Sciatic nerve (tissue), 2 donors: ENCODE measurements at regions not wholly inside any gene's neighbourhood (a gene's known extent, or its start where the extent isn't known, plus 50 kb on each side); places are given as distances from the start of the nearest gene placed in this dataset.

Experiments
- ATAC-seq: fragments of 200-7000 bp; cut with Tn5 transposase; one replicate; pipeline ENCODE4 v1.9.1; 2020; ENCODE audit warnings: mild to moderate bottlenecking, moderate library complexity
- DNase-seq: peaks from one replicate; pipeline ENCODE4 v3.0.0-alpha.2; 2020; ENCODE audit warnings: low spot score
- intact Hi-C: fragments of 100-400 bp; cut with DNase I; formaldehyde crosslinking; loops from one replicate; pipeline ENCODE4 v1.14.2; 2022
- donor health status: DM: no; HTN: no; CAD: no.
- donor health status: DM: no; HTN: no; CAD: no.

DNA sequence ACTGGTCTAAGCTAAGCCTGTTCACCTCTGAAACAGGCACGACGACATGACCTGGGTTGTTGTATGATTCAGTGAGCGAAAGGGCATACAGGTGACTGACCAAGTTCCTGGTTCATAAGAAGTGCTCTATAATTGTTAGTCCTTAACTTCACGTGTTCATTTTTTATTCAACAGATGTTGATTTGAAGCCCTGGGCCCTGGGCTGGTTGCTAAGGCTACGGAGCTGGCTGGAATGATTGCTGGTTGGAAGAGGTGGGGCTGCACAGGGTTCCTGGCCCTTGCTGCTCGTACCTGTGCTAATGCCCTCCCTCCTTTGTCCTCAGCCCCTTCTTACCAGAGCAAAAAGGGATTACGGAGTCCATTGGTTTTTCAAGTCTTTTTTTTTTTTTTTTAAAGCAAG is 111.3 kb upstream of the CSF3R start:
- ATAC-seq: no peak
- DNase-seq: no peak
- intact Hi-C loops: no loop called here

DNA sequence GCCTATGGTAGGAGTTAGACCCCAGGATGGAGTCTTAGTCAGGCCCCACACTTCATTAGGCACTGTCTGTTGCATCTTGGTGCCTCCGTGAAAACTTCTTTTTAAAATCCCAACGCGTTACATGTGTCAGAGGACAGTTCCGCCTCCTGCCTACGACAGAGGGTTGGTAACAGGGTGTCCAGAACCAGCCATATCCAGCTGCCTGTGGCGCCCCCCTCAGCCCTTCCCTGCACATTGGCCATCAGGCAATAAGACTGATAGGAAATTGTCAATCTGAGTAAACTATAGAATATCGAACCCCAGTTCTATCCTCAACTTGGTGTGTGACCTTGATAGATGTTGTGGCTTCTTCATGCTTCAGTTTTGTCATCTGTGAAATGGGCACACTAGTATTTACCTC is 108.6 kb upstream of the CSF3R start:
- intact Hi-C loops: no loop called here
- no peak for ATAC-seq

DNA sequence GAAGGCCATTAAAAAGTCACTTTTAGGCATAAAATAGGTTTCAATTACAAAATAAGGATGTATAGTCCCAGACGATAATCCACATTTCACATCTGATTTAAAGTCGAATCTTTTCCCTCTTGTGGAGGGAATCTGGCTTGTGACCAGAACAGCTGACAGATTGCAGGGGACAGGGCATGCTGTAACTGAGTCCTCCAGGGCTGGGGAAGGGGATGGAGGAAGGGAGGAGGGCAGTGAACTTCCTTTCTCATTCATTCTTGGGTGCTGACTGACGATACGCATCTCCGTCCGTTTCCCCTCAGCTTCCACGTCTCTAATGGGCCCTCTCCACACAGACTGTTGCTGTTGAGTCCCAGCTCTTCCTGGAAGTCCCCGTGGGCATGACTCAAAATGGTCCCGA is 108.1 kb upstream of the CSF3R start:
- ATAC-seq (no peak), DNase-seq (no peak)
- intact Hi-C loops: no loop called here

More for the DNA sequence above, 108.6 kb upstream of the CSF3R start:
- DNase-seq: no peak

DNA sequence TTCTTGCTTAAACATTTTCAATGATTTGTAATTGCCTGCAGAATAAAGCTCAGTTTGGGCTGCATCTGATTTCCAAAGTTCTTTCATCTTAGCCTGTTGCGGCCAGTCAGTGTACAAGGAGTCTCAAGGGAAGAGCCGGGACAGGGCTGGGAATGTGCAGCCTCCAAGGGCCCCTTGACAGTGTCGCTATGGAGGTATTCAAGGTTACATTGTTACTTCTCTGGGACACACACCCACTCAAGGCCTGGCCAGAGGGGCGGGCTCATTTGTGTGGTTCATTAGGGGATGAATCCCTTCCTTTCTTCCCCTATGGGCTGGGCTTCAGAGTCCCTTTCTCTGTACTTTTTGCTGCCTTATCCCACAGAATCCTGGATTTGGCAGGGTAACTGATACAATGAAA is 107.6 kb upstream of the CSF3R start:
- ATAC-seq: no peak
- DNase-seq: no peak
- intact Hi-C loops: no loop called here

DNA sequence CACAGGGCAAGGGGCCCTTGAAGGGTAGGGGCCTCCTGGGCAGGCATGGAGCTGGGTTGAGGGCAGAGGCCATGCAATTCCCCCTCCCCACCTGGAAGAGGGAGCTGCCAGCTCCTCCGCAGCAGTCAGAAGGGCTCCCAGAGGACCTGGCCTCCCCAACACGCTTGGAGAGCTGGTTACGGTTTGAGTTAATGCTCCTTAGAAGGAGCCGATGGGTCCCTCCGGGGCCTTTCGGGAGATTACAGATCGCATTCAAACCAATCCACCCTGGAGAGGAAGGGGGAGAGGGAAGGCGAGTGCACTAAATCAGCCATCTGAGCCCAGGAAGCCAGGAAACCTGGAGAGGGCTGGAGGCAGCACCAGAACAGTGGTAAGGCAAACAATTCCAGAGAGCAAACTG is 106.3 kb upstream of the CSF3R start:
- no peak for ATAC-seq
- intact Hi-C loops: no loop called here

DNA sequence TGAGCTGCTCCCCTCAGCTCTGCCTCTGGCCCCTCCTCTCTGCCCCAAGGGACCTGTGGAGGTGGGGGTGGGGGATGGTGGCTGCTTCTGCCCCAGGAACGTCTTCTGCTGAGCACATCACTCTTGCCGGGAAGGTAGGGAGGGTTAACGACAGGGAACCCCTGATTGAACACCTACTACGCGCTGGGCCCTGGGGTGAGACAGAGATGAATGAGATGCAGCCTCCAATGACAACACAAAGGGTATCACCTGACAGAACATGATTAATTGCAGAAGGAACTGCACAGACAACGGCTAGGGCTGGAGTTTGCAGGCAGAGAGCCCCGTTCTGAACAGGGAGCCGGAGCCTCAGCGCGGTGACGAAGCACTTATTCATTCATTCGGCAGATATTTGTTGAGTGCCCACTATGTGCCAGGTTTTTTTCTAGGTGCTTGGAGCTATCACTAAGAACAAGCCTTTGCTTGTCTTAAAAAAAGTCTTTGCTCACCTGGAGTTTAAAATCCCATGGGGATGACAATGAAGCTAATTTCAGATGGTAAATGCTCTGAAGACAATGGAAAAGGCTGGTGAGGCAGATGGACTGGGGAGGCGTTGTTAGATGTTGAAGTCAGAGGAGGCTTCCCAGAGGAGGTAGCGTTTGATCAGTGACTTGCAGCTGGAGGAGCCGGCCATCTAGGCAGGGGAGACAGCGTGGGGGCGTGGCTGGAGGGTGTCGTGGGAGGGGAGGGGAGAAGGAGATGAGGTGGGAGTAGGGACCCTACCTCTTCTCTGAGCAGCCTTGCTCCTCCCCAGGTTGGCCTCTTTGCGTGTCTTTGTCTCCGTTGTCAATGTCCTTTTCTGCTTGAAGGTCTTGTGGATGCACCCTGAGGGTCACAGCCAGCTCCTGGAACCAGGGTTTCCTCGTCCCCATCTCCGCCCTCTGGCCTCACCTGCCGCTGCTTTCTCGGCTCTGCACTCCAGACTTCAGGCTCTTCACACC is 103.1 kb upstream of the CSF3R start:
- intact Hi-C loops: no loop called here
- ATAC-seq (no peak), DNase-seq (no peak)

More for the DNA sequence above, 106.3 kb upstream of the CSF3R start:
- no peak for DNase-seq

DNA sequence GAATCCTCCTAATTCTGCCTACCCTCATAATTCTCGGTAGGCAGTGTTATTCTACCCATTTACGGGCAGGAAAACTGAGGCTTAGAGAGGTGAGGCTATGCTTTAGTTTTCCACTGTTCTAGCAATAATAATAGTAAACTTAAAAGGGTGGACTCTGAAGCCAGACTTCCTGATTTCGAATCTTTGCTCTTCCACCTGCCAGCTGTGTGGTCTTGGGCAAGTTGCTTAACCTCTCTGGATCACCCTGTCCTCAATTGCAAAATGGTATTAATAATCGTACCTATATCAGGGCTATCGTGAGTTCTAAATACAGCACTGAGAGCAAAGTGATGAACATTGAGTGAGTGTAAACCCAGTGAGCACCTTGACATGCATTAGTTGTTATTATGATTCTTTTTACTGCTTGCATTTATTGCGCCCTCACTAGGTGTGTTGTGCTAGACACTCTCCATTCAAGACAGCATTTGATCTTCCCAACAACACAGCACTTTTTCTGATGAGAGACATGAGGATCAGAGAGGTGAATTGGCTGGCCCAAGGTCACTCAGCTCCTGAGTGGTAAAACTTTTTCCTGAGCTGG is 102.3 kb upstream of the CSF3R start:
- ATAC-seq (no peak), DNase-seq (no peak)
- intact Hi-C loops: no loop called here

DNA sequence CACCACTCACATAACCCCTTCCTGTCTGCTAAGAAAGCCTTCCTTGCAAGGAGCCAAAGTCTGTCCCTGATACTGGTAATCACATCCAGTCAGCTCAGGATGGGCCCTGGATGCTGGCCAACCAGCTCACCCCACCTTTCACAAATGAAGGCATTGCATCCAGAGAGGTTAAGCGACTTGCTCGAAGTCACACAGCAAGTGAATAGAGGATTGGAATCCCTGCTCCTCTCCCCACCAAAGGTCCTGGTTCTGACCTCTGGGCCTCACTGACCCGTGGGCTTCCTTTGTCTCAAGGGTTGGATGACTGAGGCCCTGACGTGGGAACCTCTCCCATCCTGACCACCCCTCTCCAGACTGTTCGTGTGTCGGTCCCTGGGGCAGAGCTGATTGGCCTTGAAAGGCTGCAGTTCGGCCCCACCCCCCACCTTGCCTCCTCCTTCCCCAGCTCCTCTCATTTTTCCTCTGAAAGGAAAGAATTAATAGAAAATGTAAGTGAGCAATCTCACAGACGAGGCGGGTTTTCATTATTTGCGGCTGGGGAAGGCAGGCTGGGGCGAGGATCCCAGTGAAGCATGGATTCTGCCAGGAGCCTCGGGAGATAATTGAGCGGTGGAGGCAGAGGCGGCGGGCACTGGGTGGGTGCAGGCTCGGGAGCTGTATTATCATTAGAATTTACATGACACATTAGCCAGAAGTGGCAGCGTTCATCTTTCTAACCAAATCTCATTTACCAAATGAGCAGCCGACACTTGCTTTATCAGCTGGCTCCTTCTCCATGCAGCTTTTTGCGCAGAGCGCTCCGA is 101.5 kb upstream of the CSF3R start:
- intact Hi-C loops: no loop called here
- ATAC-seq (no peak), DNase-seq (no peak)

DNA sequence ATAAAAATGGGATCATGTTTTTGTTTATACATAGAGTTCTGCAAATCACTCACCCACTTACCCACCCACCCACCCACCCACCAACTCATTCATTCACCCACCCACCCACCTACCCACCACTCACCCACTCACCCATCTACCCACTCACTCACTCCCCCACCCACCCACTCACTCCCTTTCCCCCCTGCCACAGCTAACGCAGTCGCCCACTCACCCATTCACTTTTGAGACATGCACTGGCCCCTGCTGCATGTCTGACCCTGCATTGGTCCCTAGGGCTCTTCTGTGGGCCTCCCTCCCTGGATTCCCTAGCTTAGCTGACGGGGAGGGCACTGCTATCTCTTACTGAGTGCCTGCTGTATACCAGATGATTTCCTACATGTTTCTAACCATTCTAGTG is 100.4 kb upstream of the CSF3R start:
- intact Hi-C loops: no loop called here
- DNase-seq (no peak), ATAC-seq (no peak)

DNA sequence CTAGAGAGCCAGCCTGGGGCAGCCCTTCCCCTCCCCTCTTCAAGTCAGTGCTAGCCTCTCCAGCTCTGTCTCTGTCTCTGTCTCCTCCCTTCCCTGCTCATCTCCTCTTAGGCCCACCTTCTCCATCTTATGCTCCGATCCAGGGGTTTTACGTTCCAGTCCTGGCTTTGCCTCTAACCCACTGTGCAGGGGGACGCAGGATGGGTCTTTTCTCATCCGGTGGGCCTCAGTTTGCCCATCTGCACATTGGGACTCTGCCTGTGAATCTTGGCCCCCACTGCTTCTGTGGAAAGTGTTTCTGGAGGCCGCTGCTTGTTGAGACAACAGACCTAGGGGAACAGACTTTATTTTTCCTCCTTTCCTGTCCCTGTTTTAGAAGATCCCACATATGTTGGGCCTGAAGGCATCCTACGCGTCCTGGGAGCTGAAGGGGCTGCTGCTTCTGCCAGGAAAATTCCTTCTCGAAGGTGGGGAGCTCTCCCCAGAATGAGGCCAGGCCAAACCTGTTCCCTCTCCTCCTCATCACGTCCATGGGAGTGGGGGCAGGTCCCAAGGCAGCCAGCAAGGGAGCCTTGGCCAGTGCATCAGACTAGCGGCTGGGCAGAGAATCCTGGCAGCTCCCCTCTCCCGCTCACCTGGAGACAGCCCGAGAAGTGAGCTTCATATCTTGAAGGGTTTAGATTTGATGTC is 99.5 kb upstream of the CSF3R start:
- DNase-seq: no peak
- intact Hi-C loops: no loop called here
- ATAC-seq: no peak

DNA sequence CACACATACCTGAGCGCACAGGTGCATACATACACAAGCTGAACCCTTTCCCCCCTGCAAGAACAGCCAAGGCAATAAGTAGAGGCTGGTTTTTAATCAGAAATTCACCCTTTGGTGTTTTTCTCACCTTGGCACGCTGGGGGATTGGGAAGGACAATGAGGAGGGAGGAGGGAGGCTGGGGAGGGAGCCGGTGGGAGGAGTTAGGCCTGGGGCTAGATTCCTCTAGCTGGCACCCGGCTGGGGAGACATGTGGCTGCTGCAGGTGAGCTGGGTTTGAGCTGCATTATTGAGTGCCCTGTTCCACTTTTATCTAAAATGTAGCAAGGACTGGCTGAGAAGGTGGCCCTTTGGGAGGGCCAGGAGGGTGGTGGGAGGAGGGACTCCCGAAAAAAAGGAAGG is 97.8 kb upstream of the CSF3R start:
- ATAC-seq: no peak
- intact Hi-C loops: no loop called here
- no peak for DNase-seq

DNA sequence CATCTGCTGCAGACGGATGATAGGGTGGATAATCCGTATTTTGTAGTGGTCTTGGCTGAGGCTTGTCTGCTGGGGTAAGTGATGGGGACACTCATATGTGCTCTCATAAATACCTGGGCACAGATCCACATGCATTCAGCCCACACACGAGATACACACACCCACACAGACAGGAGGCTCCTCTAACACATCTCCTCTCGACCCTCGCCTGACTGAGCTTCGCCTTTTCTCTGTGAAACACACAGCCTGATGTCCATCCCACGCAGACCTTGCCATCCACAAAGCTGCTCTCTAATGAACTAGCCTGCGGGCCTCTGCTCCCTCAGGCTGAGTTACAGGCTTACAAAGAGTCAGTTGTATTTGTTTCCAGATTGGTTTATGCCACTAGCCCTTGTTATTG is 96.3 kb upstream of the CSF3R start:
- intact Hi-C loops: loop anchor here (10.0 kb wide), 1 partner anchor 856 kb away; no protein-coding TSS in a partner anchor
- ATAC-seq: no peak
- DNase-seq: no peak

DNA sequence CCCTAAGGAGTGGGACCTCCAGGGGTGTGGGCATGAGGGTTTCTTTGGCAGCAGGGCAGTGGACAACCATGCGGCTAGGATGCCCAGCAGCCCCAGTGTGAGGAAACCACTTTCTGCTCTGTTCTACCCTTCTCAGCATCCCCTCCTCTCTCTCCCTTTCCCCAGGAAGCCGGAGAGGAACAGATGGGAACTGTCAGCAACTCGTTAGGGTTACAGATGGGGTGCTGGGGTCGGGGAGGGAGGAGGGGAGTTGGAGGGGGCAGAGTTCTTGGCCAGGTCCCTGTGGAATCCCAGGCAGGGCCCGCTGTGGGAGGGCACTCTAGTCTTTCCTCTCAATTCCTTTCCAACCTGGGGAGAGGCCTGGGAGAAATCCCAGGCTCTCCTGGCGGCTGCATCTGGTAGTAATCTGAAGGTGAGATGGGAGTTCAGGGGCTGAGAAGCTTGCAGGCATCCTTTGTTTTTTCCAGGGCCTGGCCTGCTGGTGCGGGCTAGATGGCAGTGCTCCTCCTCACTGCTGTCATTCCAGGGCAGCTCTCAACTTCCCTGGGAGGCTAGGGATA is 93.9 kb upstream of the CSF3R start:
- no peak for ATAC-seq
- no peak for DNase-seq
- intact Hi-C loops: loop anchor here (10.0 kb wide), 1 partner anchor 858 kb away; no protein-coding TSS in a partner anchor

DNA sequence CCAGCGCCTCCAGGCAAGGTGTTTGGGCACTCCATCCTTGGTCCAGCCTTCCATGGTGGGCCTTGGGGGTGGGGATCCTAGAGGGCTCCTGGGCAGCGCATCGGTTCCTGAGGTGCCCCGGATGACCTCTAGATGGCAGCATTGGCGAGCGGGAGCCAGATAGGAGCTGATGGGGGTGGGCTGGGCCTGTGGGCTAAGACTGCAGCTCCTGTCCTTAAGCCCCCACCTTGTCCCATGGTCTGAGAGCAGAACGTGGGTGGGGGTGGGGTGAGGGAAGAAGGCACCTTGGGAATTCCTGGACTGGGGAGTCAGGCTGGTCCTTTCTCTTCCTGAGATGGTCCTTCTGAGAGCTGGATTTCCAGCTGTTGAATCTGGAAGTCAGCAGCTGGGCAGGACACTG is 93.4 kb upstream of the CSF3R start:
- ATAC-seq: peak; percentile 74

DNA sequence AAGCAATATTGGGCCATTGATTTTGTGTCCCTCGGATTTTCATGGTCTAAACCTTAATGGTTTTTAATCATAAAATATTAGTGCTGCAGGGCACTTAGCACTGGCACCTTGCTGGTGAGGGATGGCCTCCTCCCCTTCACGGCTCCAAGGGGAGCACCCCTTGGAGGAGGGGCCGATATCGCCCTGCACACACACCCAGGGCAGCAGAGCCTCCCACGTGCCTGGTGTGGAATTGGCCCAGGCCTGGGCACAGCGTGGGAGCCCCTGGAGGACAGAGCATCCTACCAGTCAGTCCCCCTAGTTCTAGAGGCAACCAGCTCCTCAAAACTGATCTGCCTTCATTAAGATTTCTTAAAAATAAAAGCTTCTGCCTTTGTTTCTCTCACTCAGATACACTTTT is 90.7 kb upstream of the CSF3R start:
- intact Hi-C loops: loop anchor here (10.0 kb wide), 1 partner anchor 861 kb away; no protein-coding TSS in a partner anchor
- DNase-seq (no peak), ATAC-seq (no peak)

More for the DNA sequence above, 93.4 kb upstream of the CSF3R start:
- intact Hi-C loops: loop anchor here (10.0 kb wide), 1 partner anchor 859 kb away; no protein-coding TSS in a partner anchor
- DNase-seq: peak; percentile 77

DNA sequence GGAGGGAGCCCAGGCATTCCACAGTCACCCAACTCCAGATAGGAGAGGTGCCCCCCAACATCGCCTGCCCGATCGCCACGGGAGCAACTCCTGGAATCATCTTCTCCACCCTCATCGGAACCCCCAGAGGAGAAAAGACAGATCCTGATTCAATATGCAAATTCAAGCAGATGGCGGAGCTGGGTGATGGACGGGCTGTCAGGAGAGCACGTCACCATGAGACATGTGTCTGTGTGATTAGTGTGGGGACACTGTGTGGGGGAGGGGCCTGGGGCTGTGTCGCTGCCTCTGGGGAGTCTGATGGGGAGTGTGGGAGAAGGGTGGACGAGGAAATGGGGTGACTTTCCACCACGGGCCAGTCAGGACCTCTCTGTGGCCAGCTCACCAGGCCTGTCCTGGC is 90.2 kb upstream of the CSF3R start:
- intact Hi-C loops: loop anchor here (10.0 kb wide), 1 partner anchor 862 kb away; no protein-coding TSS in a partner anchor
- DNase-seq (no peak), ATAC-seq (no peak)

DNA sequence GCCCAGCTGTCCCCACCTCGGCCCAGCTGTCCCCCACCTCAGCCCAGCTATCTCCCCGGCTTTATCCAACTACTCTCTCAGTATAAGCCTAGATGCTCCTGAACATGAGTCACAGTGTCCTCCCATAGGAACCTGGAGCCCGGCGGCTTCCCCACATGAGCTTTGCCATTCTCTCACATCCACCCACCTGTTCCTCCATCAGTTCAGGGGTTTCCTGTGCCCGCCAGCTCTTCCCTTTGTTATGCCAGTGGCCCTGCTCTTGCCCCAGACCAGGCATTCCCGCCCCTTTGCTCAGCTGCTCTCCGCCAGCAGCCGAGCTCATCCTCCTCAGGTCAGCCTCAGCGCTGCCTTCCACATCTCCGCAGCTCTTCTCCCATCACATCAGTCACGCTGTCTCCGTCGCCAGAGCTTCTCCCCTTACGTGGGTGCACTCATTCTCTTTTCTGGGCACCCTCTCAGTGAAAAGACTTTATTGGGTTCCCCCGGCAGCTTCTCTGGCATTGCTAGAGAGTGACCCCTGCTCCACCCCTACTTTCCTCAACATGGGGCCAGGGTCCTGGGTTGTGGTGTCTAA is 89.5 kb upstream of the CSF3R start:
- ATAC-seq: no peak
- DNase-seq: no peak
- intact Hi-C loops: loop anchor here (10.0 kb wide), 1 partner anchor 863 kb away; no protein-coding TSS in a partner anchor

DNA sequence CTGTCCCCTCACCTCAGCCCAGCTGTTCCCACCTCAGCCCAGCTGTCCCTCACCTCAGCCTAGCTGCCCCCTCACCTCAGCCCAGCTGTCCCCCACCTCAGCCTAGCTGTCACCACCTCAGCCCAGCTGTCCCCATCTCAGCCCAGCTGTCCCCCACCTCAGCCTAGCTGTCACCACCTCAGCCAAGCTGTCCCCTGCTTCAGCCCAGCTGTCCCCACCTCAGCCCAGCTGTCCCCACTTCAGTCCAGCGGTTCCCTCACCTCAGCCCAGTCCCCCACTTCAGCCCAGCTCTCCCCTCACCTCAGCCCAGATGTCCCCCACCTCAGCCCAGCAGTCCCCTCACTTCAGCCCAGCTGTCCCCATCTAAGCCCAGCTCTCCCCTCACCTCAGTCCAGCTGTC is 88.4 kb upstream of the CSF3R start:
- intact Hi-C loops: loop anchor here (10.0 kb wide), 1 partner anchor 864 kb away; no protein-coding TSS in a partner anchor
- DNase-seq: no peak
- ATAC-seq: no peak
